PC-3 (cell line): ENCODE measurements at regions not wholly inside any gene's neighbourhood (a gene's known extent, or its start where the extent isn't known, plus 50 kb on each side); places are given as distances from the start of the nearest gene placed in this dataset.

Experiments used
- CTCF ChIP-seq: fragments of 300-600 bp; sonication (generic); conservative IDR thresholded peaks from 2 replicates; pipeline ENCODE4 v1.5.1; 2017; ENCODE audit warnings: antibody characterized with exemption, low read depth, mild to moderate bottlenecking, low read length
- EZH2 ChIP-seq: fragments of 300-600 bp; sonication (generic); IDR thresholded peaks from one replicate; pipeline ENCODE4 v1.6.1; 2017; ENCODE audit warnings: antibody characterized with exemption, mild to moderate bottlenecking, low read length; ENCODE audit not compliant: unreplicated experiment
- EZH2phosphoT487 ChIP-seq: fragments of 300-600 bp; sonication (generic); IDR thresholded peaks from 2 replicates; pipeline ENCODE4 v1.6.1; 2018; ENCODE audit warnings: mild to moderate bottlenecking, antibody characterized with exemption, low read length, borderline replicate concordance

- TF ChIP-seq CTCF (no peak), EZH2 (no peak), EZH2phosphoT487 (no peak)
Measured at GRCh38 chr6:163850874-163851273, 436.4 kb downstream of the QKI start.
